NCI-H510A (cell line): ENCODE measurements at regions not wholly inside any gene's neighbourhood (a gene's known extent, or its start where the extent isn't known, plus 50 kb on each side); places are given as distances from the start of the nearest gene placed in this dataset.

Experiments
- DNase-seq: peaks from one replicate; lab custom pipeline; 2025; lab: John Stamatoyannopoulos, UW

GRCh38 chr4:162640152-162640551, 476.4 kb upstream of the FSTL5 start:
- DNase-seq: no peak

GRCh38 chr4:162634390-162634789, 470.6 kb upstream of the FSTL5 start:
- DNase-seq: no peak

- no peak for DNase-seq
These were observed 458.9 kb upstream of the FSTL5 start for GRCh38 chr4:162622664-162623063.

GRCh38 chr4:162610116-162610515, 446.3 kb upstream of the FSTL5 start:
- no peak for DNase-seq

- DNase-seq: no peak
These were observed 422.5 kb upstream of the FSTL5 start for GRCh38 chr4:162586266-162586665.

GRCh38 chr4:162582180-162582579, 418.4 kb upstream of the FSTL5 start:
- no peak for DNase-seq

GRCh38 chr4:162565730-162566129, 401.9 kb upstream of the FSTL5 start:
- no peak for DNase-seq

GRCh38 chr4:162560073-162560472, 396.3 kb upstream of the FSTL5 start:
- DNase-seq: no peak

- no peak for DNase-seq
These were observed 393.8 kb upstream of the FSTL5 start for GRCh38 chr4:162557516-162558106.

- no peak for DNase-seq
These were observed 371.3 kb upstream of the FSTL5 start for GRCh38 chr4:162535121-162535520.

- DNase-seq: no peak
These were observed 359.4 kb upstream of the FSTL5 start for GRCh38 chr4:162523171-162523570.

GRCh38 chr4:162522724-162523123, 358.9 kb upstream of the FSTL5 start:
- DNase-seq: no peak

GRCh38 chr4:162510937-162511336, 347.1 kb upstream of the FSTL5 start:
- no peak for DNase-seq

GRCh38 chr4:162510115-162510514, 346.3 kb upstream of the FSTL5 start:
- no peak for DNase-seq

- no peak for DNase-seq
These were observed 345.5 kb upstream of the FSTL5 start for GRCh38 chr4:162509333-162509732.

GRCh38 chr4:162506253-162506652, 342.5 kb upstream of the FSTL5 start:
- no peak for DNase-seq

- DNase-seq: no peak
These were observed 340.1 kb upstream of the FSTL5 start for GRCh38 chr4:162503868-162504267.

GRCh38 chr4:162502109-162502508, 338.3 kb upstream of the FSTL5 start:
- DNase-seq: no peak

GRCh38 chr4:162499478-162499877, 335.7 kb upstream of the FSTL5 start:
- DNase-seq: no peak

GRCh38 chr4:162498168-162498567, 334.4 kb upstream of the FSTL5 start:
- no peak for DNase-seq

- no peak for DNase-seq
These were observed 333.9 kb upstream of the FSTL5 start for GRCh38 chr4:162497564-162498167.

- DNase-seq: no peak
These were observed 331.1 kb upstream of the FSTL5 start for GRCh38 chr4:162494935-162495334.

- DNase-seq: no peak
These were observed 321.7 kb upstream of the FSTL5 start for GRCh38 chr4:162485486-162485885.

GRCh38 chr4:162475246-162475645, 311.4 kb upstream of the FSTL5 start:
- DNase-seq: no peak
